ENCODE measurements at regions not wholly inside any gene's neighbourhood (a gene's known extent, or its start where the extent isn't known, plus 50 kb on each side); places are given as distances from the start of the nearest gene placed in this dataset.

GRCh38 chr20:59520814-59521213, 83.5 kb upstream of the PHACTR3 start:
- Mint-ChIP-seq H3K36me3 (ENCODE audit: low read depth) (no peaks in the 10 kb centered on the region), H3K4me1 (ENCODE audit: low read depth) (no peaks in the 10 kb centered on the region), H3K27me3 (ENCODE audit: low read depth) (peaks cover 68% of the 10 kb centered on the region), H3K27ac (no peak overlapping the region), H3K9me3 (no peaks in the 10 kb centered on the region), H3K4me3 (no peak overlapping the region)
- DNase-seq = no peak
- intact Hi-C loops (cut with micrococcal nuclease) = no loop called here
- CTCF ChIA-PET = interaction anchor here (0.7 kb wide), 1 partner anchor 115 kb away, joined by 4 read pairs; no protein-coding TSS in a partner anchor

- H3K36me3 Mint-ChIP-seq (ENCODE audit: low read depth) = no peaks in the 10 kb centered on the region
- H3K9me3 Mint-ChIP-seq = no peaks in the 10 kb centered on the region
- peaks cover 49% of the 10 kb centered on the region for H3K27me3 Mint-ChIP-seq (ENCODE audit: low read depth)
- H3K27ac Mint-ChIP-seq = no peak overlapping the region
- intact Hi-C loops (cut with micrococcal nuclease) = no loop called here
- H3K4me1 Mint-ChIP-seq (ENCODE audit: low read depth) = no peaks in the 10 kb centered on the region
- H3K4me3 Mint-ChIP-seq = no peak overlapping the region
- peak; percentile 41 for DNase-seq
- CTCF ChIA-PET = interaction anchor here (0.6 to 1.6 kb wide), 4 partner anchors 29 to 1636 kb away, joined by 3 to 5 read pairs (median 4); no protein-coding TSS in a partner anchor
Observed at GRCh38 chr20:59525500-59526241, 78.7 kb upstream of the PHACTR3 start.

DNA sequence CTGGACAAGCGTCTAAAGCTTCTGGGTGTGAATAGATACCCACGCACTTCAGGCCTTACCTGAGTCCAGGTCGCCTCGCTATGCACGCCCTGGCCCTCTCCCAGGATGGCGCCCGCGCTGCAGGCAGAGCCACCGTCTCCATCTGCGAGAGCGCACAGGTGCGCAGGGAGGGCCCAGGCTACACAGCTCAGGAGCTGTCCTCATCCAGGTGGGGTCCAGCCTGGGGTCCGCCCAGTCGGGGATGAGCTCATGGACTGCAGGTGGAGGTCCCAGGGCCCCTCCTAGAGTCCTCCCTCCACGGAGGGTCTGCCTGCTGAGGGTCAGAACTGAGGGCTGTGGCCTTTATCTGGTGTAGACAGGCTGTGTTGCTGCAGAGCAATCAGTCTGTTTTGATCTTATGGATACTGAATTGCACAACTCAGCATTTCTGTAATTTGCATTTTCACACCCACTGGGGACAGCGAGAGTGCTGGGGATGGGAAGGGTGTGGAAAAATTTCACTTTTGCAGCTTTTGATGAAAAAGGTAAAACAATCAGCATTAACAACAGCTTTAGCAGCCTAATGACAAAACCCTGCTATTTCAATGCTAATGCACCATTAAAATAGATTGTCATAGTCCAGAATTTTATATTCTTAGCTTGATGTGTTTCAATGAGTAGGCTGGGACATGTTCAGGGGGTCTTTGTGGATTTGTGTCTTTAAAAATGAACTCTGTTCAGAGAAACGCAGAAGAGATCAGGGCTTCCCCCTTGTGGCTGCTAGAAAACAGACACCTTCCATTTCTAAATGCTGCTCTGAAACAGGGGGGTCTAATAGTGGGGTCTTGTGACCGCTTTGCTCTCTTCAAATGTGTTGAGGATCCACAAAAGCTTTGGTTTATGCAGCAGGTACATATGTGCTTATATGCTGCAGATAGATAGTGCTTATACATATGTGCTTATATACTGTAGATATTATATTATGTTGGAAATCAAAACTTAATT, 77.8 kb upstream of the PHACTR3 start:
- Mint-ChIP-seq H3K36me3 (ENCODE audit: low read depth) (no peaks in the 10 kb centered on the region), H3K27ac (no peak overlapping the region), H3K4me3 (no peak overlapping the region), H3K4me1 (ENCODE audit: low read depth) (no peaks in the 10 kb centered on the region), H3K9me3 (no peaks in the 10 kb centered on the region), H3K27me3 (ENCODE audit: low read depth) (peaks cover 45% of the 10 kb centered on the region)
- intact Hi-C loops (cut with micrococcal nuclease) = no loop called here
- CTCF ChIA-PET = interaction anchor here (1.6 to 2.0 kb wide), 2 partner anchors 7 to 30 kb away, joined by 5 to 7 read pairs; no protein-coding TSS in a partner anchor
- no peak for DNase-seq

DNA sequence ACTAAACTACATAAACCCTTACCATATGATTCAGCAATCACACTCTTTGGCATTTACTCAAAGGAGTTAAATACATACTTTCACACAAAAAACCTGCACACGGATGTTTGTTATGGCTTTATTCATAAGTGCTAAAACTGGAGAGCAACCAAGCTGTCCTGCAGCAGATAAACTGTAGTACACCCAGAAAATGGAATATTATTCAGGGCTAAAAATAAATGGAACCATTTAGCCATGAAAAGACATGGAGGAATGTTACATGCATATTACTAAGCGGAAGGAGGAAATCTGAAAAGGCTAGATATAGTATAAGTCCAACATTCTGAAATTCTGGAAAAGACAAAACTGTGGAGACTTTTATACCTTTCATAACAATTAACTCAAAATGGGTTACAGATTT, 73.6 kb upstream of the PHACTR3 start:
- peaks cover 14% of the 10 kb centered on the region for H3K27me3 Mint-ChIP-seq (ENCODE audit: low read depth)
- CTCF ChIA-PET = no interaction called here
- H3K9me3 Mint-ChIP-seq = no peaks in the 10 kb centered on the region
- DNase-seq = no peak
- no peaks in the 10 kb centered on the region for H3K36me3 Mint-ChIP-seq (ENCODE audit: low read depth)
- H3K4me1 Mint-ChIP-seq (ENCODE audit: low read depth) = no peaks in the 10 kb centered on the region
- H3K27ac Mint-ChIP-seq = no peak overlapping the region
- no peak overlapping the region for H3K4me3 Mint-ChIP-seq
- intact Hi-C loops (cut with micrococcal nuclease) = no loop called here

DNA sequence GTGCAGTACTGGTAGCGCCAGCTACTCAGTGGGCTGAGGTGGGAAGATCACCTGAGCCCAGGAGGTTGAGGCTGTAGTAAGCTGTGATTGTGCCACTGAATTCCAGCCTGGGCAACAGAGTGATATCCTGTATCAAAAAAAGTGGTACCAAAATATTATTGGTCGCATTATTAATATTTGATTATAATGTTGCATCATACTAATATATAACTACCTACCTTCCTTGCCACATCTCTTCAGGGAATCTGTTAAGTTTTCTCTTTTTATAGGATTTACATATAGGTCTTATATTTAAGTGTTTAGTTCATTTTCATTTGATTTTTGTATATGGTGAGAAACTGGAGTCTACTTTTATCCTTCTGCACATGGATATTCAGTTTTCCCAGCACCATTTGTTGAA, 66.3 kb upstream of the PHACTR3 start:
- Mint-ChIP-seq H3K9me3 (peaks cover 9% of the 10 kb centered on the region), H3K27ac (no peak overlapping the region), H3K27me3 (ENCODE audit: low read depth) (peaks cover 18% of the 10 kb centered on the region), H3K4me3 (no peak overlapping the region), H3K36me3 (ENCODE audit: low read depth) (no peaks in the 10 kb centered on the region), H3K4me1 (ENCODE audit: low read depth) (no peaks in the 10 kb centered on the region)
- DNase-seq = no peak
- CTCF ChIA-PET = no interaction called here
- intact Hi-C loops (cut with micrococcal nuclease) = no loop called here

- intact Hi-C loops (cut with micrococcal nuclease) = no loop called here
- no peak for DNase-seq
- CTCF ChIA-PET = no interaction called here
- H3K36me3 Mint-ChIP-seq (ENCODE audit: low read depth) = no peaks in the 10 kb centered on the region
- no peak overlapping the region for H3K4me3 Mint-ChIP-seq
- H3K4me1 Mint-ChIP-seq (ENCODE audit: low read depth) = no peaks in the 10 kb centered on the region
- no peak overlapping the region for H3K27ac Mint-ChIP-seq
- no peaks in the 10 kb centered on the region for H3K9me3 Mint-ChIP-seq
- H3K27me3 Mint-ChIP-seq (ENCODE audit: low read depth) = peaks cover 23% of the 10 kb centered on the region
Observed at GRCh38 chr20:59547596-59547995, 56.7 kb upstream of the PHACTR3 start.
